H9 (cell line): ENCODE measurements at regions not wholly inside any gene's neighbourhood (a gene's known extent, or its start where the extent isn't known, plus 50 kb on each side); places are given as distances from the start of the nearest gene placed in this dataset.

Source experiments
- DNase-seq: peaks from one replicate; pipeline ENCODE4 v3.0.0-alpha.2; 2017
- H2AFZ ChIP-seq: one replicate; pipeline ENCODE4 v1.6.1; 2013; ENCODE audit warnings: mild to moderate bottlenecking, low read length, control low read depth, moderate library complexity
- H2AK5ac ChIP-seq: 2 replicates; pipeline ENCODE4 v1.6.1; 2013; ENCODE audit warnings: low read length, control low read depth, mixed read lengths; ENCODE audit not compliant: insufficient read length
- H2BK120ac ChIP-seq: one replicate; pipeline ENCODE4 v1.6.1; 2013; ENCODE audit warnings: low read depth, mild to moderate bottlenecking, low read length, control low read depth, inconsistent platforms; ENCODE audit not compliant: poor library complexity, severe bottlenecking
- H2BK12ac ChIP-seq: 2 replicates; pipeline ENCODE4 v1.6.1; 2013; ENCODE audit warnings: low read length, control low read depth, mixed read lengths, low read depth; ENCODE audit not compliant: insufficient read length
- H2BK15ac ChIP-seq: 2 replicates; pipeline ENCODE4 v1.6.1; 2013; ENCODE audit warnings: low read depth, low read length, control low read depth
- H2BK20ac ChIP-seq: one replicate; pipeline ENCODE4 v1.6.1; 2013; ENCODE audit warnings: low read depth, mild to moderate bottlenecking, low read length, control low read depth, inconsistent platforms; ENCODE audit not compliant: poor library complexity, severe bottlenecking
- H2BK5ac ChIP-seq: 2 replicates; pipeline ENCODE4 v1.6.1; 2013; ENCODE audit warnings: low read length, control low read depth, mixed read lengths; ENCODE audit not compliant: insufficient read length
- H3K14ac ChIP-seq: 2 replicates; pipeline ENCODE4 v1.6.1; 2013; ENCODE audit warnings: low read length, control low read depth; ENCODE audit not compliant: insufficient read depth
- H3K18ac ChIP-seq: 2 replicates; pipeline ENCODE4 v1.6.1; 2013; ENCODE audit warnings: low read depth, mild to moderate bottlenecking, mixed read lengths, low read length, control low read depth; ENCODE audit not compliant: insufficient read length
- H3K23ac ChIP-seq: 2 replicates; pipeline ENCODE4 v1.6.1; 2013; ENCODE audit warnings: low read length, control low read depth, mixed read lengths, low read depth; ENCODE audit not compliant: insufficient read length
- H3K23me2 ChIP-seq: 2 replicates; pipeline ENCODE4 v1.6.1; 2013; ENCODE audit warnings: low read depth, mild to moderate bottlenecking, mixed read lengths, low read length, control low read depth; ENCODE audit not compliant: insufficient read length, poor library complexity, severe bottlenecking
- H3K27ac ChIP-seq: 2 replicates; pipeline ENCODE4 v1.5.1; 2013; ENCODE audit warnings: low read length, control low read depth, mixed read lengths, low read depth; ENCODE audit not compliant: insufficient read length
- H3K27me3 ChIP-seq: 2 replicates; pipeline ENCODE4 v1.6.1; 2013; ENCODE audit warnings: low read length, control low read depth, inconsistent platforms; ENCODE audit not compliant: insufficient read depth
- H3K4ac ChIP-seq: 2 replicates; pipeline ENCODE4 v1.6.1; 2013; ENCODE audit warnings: low read depth, mild to moderate bottlenecking, control low read depth, inconsistent platforms, low read length, moderate library complexity
- H3K4me1 ChIP-seq: 2 replicates; pipeline ENCODE4 v1.6.1; 2013; ENCODE audit warnings: low read length, control low read depth, inconsistent platforms; ENCODE audit not compliant: insufficient read depth
- H3K4me2 ChIP-seq: 2 replicates; pipeline ENCODE4 v1.6.1; 2013; ENCODE audit warnings: low read length, control low read depth, mixed read lengths; ENCODE audit not compliant: insufficient read length, insufficient read depth
- H3K56ac ChIP-seq: 2 replicates; pipeline ENCODE4 v1.6.1; 2013; ENCODE audit warnings: low read depth, mild to moderate bottlenecking, mixed read lengths, low read length, control low read depth; ENCODE audit not compliant: insufficient read length
- H3K79me1 ChIP-seq: 2 replicates; pipeline ENCODE4 v1.6.1; 2013; ENCODE audit warnings: low read depth, mild to moderate bottlenecking, moderate library complexity, low read length, control low read depth, inconsistent platforms; ENCODE audit not compliant: insufficient read depth, poor library complexity, severe bottlenecking
- H3K79me2 ChIP-seq: 2 replicates; pipeline ENCODE4 v1.6.1; 2013; ENCODE audit warnings: low read length, control low read depth, inconsistent platforms; ENCODE audit not compliant: insufficient read depth
- H3K9ac ChIP-seq: 2 replicates; pipeline ENCODE4 v1.6.1; 2013; ENCODE audit warnings: low read length, control low read depth, mixed read lengths; ENCODE audit not compliant: insufficient read length; ENCODE audit errors: extremely low read depth
- H3K9me3 ChIP-seq: one replicate; pipeline ENCODE4 v1.6.1; 2013; ENCODE audit warnings: low read depth, low read length, inconsistent platforms; ENCODE audit not compliant: control insufficient read depth
- H3T11ph ChIP-seq: one replicate; pipeline ENCODE4 v1.6.1; 2013; ENCODE audit warnings: mild to moderate bottlenecking, low read length, control low read depth, inconsistent platforms
- H4K20me1 ChIP-seq: one replicate; pipeline ENCODE4 v1.6.1; 2013; ENCODE audit not compliant: control insufficient read depth, insufficient read length, insufficient read depth
- H4K5ac ChIP-seq: 2 replicates; pipeline ENCODE4 v1.6.1; 2013; ENCODE audit warnings: low read depth, mild to moderate bottlenecking, mixed read lengths, low read length, control low read depth; ENCODE audit not compliant: insufficient read length
- H4K8ac ChIP-seq: replicated peaks from 2 replicates; pipeline ENCODE4 v1.6.1; 2013; ENCODE audit warnings: low read length, control low read depth, mixed read lengths, low read depth; ENCODE audit not compliant: insufficient read length
- H4K91ac ChIP-seq: 2 replicates; pipeline ENCODE4 v1.6.1; 2013; ENCODE audit warnings: low read depth, mild to moderate bottlenecking, moderate library complexity, mixed read lengths, low read length, control low read depth; ENCODE audit not compliant: insufficient read length
- H3K27ac Mint-ChIP-seq, 3 experiments: 2 replicates in 2 of 3; 3 replicates in 1 of 3; pipeline ENCODE4 v1.8.0; 2020 to 2021; ENCODE audit warnings: mixed read lengths in 3 of 3, mild to moderate bottlenecking in 1 of 3, moderate library complexity in 1 of 3
- H3K27me3 Mint-ChIP-seq: 2 replicates; pipeline ENCODE4 v1.8.0; 2021; ENCODE audit warnings: low read depth, mild to moderate bottlenecking, moderate library complexity, mixed read lengths
- H3K36me3 Mint-ChIP-seq, 3 experiments: 2 replicates in 2 of 3; 3 replicates in 1 of 3; pipeline ENCODE4 v1.8.0; 2020 to 2021; ENCODE audit warnings: low read depth in 3 of 3, mixed read lengths in 3 of 3; ENCODE audit not compliant: insufficient read depth in 1 of 3
- H3K4me1 Mint-ChIP-seq, 2 experiments: 2 replicates each; pipeline ENCODE4 v1.8.0; 2020; ENCODE audit warnings: mixed read lengths in 2 of 2
- H3K4me3 Mint-ChIP-seq, 2 experiments: 2 replicates in 1 of 2; 3 replicates in 1 of 2; pipeline ENCODE4 v1.8.0; 2020 to 2021; ENCODE audit warnings: mild to moderate bottlenecking in 2 of 2, mixed read lengths in 2 of 2, moderate library complexity in 1 of 2
- H3K9me3 Mint-ChIP-seq, 2 experiments: 2 replicates in 1 of 2; 3 replicates in 1 of 2; pipeline ENCODE4 v1.8.0; 2020; ENCODE audit warnings: mild to moderate bottlenecking in 2 of 2, mixed read lengths in 2 of 2, moderate library complexity in 1 of 2
- CTCF ChIP-seq: fragments of 200-600 bp; sonication (generic); conservative IDR thresholded peaks from 3 replicates; pipeline ENCODE4 v1.8.0; 2021; ENCODE audit warnings: antibody characterized with exemption, mild to moderate bottlenecking
- WGBS: extraction: QIAGEN DNeasy Blood & Tissue Kit; methylation state at CpG from one replicate; pipeline ENCODE4 v1.1.7; 2013; ENCODE audit warnings: missing lambda C conversion rate, low lambda C conversion rate, mixed read lengths; ENCODE audit not compliant: insufficient read length; ENCODE audit errors: extremely low coverage; 5-methylcytosine and 5-hydroxymethylcytosine counted together

GRCh38 chr10:20552382-20552781, 344.7 kb downstream of the NEBL start:
- no peak overlapping the region for H3K4me3 Mint-ChIP-seq
- H3K27me3 Mint-ChIP-seq: no peaks in the 10 kb centered on the region
- Histone ChIP-seq H2BK15ac (no peak overlapping the region), H3K56ac (no peak overlapping the region), H3K4me1 (no peaks in the 10 kb centered on the region), H3K79me2 (no peaks in the 10 kb centered on the region), H3T11ph (no peak overlapping the region), H2BK12ac (no peak overlapping the region), H3K14ac (no peak overlapping the region), H3K79me1 (no peaks in the 10 kb centered on the region), H3K23me2 (no peaks in the 10 kb centered on the region), H4K5ac (no peak overlapping the region), H2AFZ (no peak overlapping the region), H3K9me3 (peaks cover 7% of the 10 kb centered on the region), H2BK120ac (no peak overlapping the region), H2AK5ac (no peak overlapping the region), H2BK20ac (no peak overlapping the region), H3K27me3 (no peaks in the 10 kb centered on the region), H2BK5ac (no peak overlapping the region), H4K8ac (no peak overlapping the region), H3K27ac (no peak overlapping the region), H3K18ac (no peak overlapping the region), H3K9ac (no peak overlapping the region), H3K4me2 (no peak overlapping the region), H4K91ac (no peak overlapping the region), H4K20me1 (no peaks in the 10 kb centered on the region), H3K23ac (no peak overlapping the region), H3K4ac (no peak overlapping the region)
- no peak for DNase-seq
- H3K9me3 Mint-ChIP-seq: peaks cover 17 to 19% of the 10 kb centered on the region in 2 experiments
- no peak overlapping the region for H3K27ac Mint-ChIP-seq
- TF ChIP-seq CTCF: no peak
- no peaks in the 10 kb centered on the region for H3K4me1 Mint-ChIP-seq
- no CpG with 5 or more reads among the region's 3 CpGs for WGBS
- H3K36me3 Mint-ChIP-seq: peaks cover 11 to 26% (median 23%) of the 10 kb centered on the region in 3 experiments; a peak in 6 of 7 replicates
